GM12874 (cell line): ENCODE measurements at regions not wholly inside any gene's neighbourhood (a gene's known extent, or its start where the extent isn't known, plus 50 kb on each side); places are given as distances from the start of the nearest gene placed in this dataset.

Source experiments
- TF ChIP-seq, protein P1 (sequence below): IDR thresholded peaks from 2 replicates; pipeline ENCODE4 v1.5.1; 2011; ENCODE audit warnings: low read depth, mild to moderate bottlenecking, control low read depth, low read length, moderate library complexity; ENCODE audit not compliant: insufficient read depth

DNA sequence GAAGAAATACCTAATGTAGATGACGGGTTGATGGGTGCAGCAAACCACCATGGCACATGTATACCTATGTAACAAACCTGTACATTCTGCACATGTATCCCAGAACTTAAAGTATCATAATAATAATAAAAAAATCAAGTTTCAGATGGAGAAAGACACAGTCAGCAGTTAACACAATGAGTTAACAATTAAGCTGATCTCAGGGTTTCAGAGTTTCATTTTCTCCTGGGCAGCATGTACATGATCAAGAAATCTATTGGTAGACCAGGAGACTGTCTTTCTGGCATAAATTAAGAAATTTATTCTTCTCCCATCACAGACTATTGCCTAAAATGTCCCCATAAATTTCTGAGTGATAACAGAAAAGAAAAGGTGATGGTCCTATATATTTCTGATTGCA is 155.3 kb downstream of the RAD51AP2 start:
- TF ChIP-seq, protein P1, sequence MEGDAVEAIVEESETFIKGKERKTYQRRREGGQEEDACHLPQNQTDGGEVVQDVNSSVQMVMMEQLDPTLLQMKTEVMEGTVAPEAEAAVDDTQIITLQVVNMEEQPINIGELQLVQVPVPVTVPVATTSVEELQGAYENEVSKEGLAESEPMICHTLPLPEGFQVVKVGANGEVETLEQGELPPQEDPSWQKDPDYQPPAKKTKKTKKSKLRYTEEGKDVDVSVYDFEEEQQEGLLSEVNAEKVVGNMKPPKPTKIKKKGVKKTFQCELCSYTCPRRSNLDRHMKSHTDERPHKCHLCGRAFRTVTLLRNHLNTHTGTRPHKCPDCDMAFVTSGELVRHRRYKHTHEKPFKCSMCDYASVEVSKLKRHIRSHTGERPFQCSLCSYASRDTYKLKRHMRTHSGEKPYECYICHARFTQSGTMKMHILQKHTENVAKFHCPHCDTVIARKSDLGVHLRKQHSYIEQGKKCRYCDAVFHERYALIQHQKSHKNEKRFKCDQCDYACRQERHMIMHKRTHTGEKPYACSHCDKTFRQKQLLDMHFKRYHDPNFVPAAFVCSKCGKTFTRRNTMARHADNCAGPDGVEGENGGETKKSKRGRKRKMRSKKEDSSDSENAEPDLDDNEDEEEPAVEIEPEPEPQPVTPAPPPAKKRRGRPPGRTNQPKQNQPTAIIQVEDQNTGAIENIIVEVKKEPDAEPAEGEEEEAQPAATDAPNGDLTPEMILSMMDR, result no peak

DNA sequence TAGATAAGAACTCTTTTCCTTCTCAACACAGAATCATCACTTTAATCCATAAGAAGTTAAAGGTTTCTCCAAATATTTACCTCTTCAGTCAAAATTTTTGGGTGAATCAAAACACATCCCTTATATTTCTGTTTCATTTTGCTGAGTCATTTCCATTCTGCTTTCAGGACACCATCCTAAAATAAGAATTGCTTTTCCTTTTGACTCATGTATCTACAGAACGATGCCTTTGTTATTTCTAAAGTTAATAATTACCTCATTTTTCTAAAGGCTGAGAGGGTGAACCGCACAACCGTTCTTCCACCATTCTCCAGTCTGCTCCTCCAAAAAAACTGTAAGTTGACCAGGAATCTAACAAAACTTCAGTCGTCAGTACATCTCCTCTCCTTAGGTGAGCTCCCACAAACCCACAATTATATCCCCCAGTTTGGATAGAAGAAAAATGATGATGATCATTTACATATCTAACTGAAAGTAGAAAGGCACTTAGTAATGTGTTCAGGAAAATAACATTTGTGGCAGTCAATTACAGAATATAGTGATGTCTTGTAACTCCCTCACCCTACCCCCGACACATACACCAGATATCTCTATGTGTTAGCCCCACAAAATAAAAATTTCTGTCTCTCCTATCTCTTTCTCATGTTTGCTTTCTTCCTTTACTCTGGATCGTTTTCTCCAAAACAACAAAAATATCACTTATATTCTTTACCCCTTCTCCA is 162.5 kb downstream of the RAD51AP2 start:
- TF ChIP-seq, protein P1, result no peak

DNA sequence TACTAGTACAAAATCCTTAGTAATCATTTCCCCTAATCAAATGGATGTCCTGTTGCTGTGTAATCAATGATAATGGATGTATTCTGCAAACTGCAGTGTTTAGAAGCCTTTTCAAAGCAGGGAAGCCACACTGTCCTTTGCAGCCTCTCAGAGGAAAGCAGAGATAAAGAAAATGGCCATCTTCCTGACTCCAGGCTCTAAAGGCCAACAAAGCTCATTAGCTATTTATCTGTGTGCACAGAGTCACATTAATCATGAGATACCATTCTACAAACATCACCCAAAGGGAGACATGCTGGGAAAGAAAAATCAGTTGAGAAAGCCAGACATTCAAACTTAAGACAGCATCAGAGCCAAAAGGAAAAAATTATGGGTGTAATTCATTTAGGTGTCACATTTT is 165.0 kb downstream of the RAD51AP2 start:
- TF ChIP-seq, protein P1, result no peak

DNA sequence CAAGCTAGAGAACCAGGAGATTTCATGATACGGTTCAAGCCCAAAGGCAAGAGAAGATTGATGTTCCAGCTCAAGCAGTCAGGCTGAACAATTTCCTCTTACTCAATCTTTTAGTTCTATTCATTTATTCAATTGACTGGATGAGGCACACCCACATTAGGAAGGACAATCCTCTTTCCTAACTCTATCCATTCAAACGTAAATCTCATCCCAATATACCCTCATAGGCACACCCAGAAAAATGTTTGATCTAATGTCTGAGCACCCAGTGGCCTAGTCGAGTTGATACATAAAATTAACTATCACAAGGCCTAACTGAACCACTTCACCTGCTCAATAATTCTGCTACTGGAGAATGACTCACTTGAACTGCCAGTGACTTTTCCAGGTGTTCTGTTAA is 180.7 kb downstream of the RAD51AP2 start:
- TF ChIP-seq, protein P1, result no peak

DNA sequence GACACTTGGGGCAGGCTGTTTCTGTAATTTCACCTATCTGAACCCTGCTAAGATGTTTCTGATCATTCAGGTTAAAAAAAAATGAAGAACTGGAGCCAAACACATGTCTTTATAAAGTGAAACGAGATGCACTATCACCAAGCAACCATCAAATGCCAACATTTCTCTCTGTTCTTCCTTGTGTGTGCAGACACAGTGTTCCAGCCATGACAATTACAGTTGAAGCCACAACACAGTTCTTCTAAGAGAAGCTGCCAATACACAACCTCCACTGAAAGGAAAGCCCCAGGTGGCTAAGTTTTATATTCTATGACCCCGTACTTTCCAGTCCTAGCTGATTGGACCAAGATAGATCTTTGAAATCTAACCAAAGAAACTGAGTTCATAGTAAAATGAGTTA is 181.8 kb downstream of the RAD51AP2 start:
- TF ChIP-seq, protein P1, result no peak

DNA sequence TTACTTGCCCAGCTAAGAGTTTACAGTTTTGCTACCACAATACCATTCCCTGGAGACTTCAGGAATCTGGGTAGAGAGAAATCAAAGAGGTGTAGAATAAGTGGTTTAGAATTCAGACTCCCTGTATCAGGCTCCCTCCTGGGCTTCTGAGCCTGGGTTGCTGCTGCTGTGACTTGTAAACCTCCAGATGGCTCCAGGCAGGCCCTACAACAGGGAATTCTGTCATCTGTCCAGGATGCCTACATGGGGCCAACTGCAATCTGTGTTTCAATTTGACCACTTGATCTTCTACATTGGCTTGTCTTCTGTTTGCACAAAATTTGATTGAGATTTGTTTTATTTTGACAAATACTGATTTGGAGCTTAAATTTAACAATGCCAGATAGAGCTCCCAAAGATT is 183.9 kb downstream of the RAD51AP2 start:
- TF ChIP-seq, protein P1, result no peak

DNA sequence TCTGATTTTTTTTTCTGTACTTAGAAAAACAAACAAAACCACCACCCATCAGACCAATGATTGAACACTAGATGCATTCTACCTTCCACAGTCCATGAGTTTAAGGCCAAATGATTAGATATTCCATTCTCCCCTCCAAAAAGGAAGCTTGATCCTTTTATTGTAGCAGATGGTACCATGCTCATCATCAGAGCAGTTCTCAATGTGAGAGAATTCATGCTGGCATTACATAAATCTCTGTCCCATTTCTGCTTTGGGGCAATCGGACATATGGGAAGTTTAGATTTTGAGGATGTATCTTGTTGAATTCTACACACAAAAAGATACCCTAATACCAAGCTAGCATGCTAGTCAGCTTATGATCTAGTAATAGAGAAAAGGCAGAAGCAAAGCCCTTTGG is 186.6 kb downstream of the RAD51AP2 start:
- TF ChIP-seq, protein P1, result no peak
